GM23338 (cell line): ENCODE measurements at regions not wholly inside any gene's neighbourhood (a gene's known extent, or its start where the extent isn't known, plus 50 kb on each side); places are given as distances from the start of the nearest gene placed in this dataset.

Source experiments
- ATAC-seq: fragments of 200-7000 bp; cut with Tn5 transposase; 3 replicates; pipeline ENCODE4 v1.9.1; 2020
- DNase-seq: peaks from one replicate; pipeline ENCODE4 v3.0.0-alpha.2; 2015; ENCODE audit warnings: low spot score
- H2AFZ ChIP-seq: fragments of 200-600 bp; sonication (generic); 2 replicates; pipeline ENCODE4 v1.8.0; 2016; ENCODE audit warnings: antibody characterized with exemption, mild to moderate bottlenecking, moderate library complexity
- H3F3A ChIP-seq: fragments of 200-600 bp; sonication (generic); replicated peaks from 2 replicates; pipeline ENCODE4 v1.8.0; 2017; ENCODE audit warnings: antibody characterized with exemption, mixed run types, low read depth
- H3K27ac ChIP-seq: fragments of 200-600 bp; sonication (generic); 2 replicates; pipeline ENCODE4 v1.6.1; 2016; ENCODE audit warnings: low read depth
- H3K27me3 ChIP-seq: fragments of 200-600 bp; sonication (generic); 2 replicates; pipeline ENCODE4 v1.8.0; 2016; ENCODE audit warnings: mild to moderate bottlenecking, mixed run types, moderate library complexity; ENCODE audit not compliant: insufficient read depth
- H3K36me3 ChIP-seq: fragments of 200-600 bp; sonication (generic); 2 replicates; pipeline ENCODE4 v1.8.0; 2016; ENCODE audit warnings: mild to moderate bottlenecking; ENCODE audit not compliant: insufficient read depth
- H3K4me1 ChIP-seq: fragments of 200-600 bp; sonication (generic); 2 replicates; pipeline ENCODE4 v1.8.0; 2016; ENCODE audit warnings: mild to moderate bottlenecking, moderate library complexity; ENCODE audit not compliant: insufficient read depth
- H3K4me2 ChIP-seq: fragments of 200-600 bp; sonication (generic); 2 replicates; pipeline ENCODE4 v1.7.1; 2017; ENCODE audit warnings: mixed run types
- H3K4me3 ChIP-seq: fragments of 200-600 bp; sonication (generic); 2 replicates; pipeline ENCODE4 v1.6.1; 2016; ENCODE audit warnings: mixed run types
- H3K79me2 ChIP-seq: fragments of 200-600 bp; sonication (generic); replicated peaks from 2 replicates; pipeline ENCODE4 v1.8.0; 2017; ENCODE audit warnings: mild to moderate bottlenecking; ENCODE audit not compliant: insufficient read depth
- H3K9me2 ChIP-seq: fragments of 200-600 bp; sonication (generic); 2 replicates; pipeline ENCODE4 v1.8.0; 2017; ENCODE audit not compliant: insufficient read depth
- H4K20me1 ChIP-seq: fragments of 200-600 bp; sonication (generic); replicated peaks from 2 replicates; pipeline ENCODE4 v1.8.0; 2017; ENCODE audit warnings: mild to moderate bottlenecking; ENCODE audit not compliant: insufficient read depth
- H3K27ac Mint-ChIP-seq: 2 replicates; pipeline ENCODE4 v1.8.0; 2020; ENCODE audit warnings: inconsistent platforms, mild to moderate bottlenecking, moderate library complexity, mixed read lengths
- H3K27me3 Mint-ChIP-seq: 3 replicates; pipeline ENCODE4 v1.8.0; 2022; ENCODE audit warnings: low read depth, mild to moderate bottlenecking, moderate library complexity, mixed read lengths, inconsistent platforms; ENCODE audit not compliant: insufficient read depth, poor library complexity
- H3K36me3 Mint-ChIP-seq: 3 replicates; pipeline ENCODE4 v1.8.0; 2021; ENCODE audit warnings: low read depth, mild to moderate bottlenecking, inconsistent platforms, moderate library complexity, mixed read lengths
- H3K4me1 Mint-ChIP-seq: 3 replicates; pipeline ENCODE4 v1.8.0; 2020; ENCODE audit warnings: mild to moderate bottlenecking, inconsistent platforms, mixed read lengths
- H3K4me3 Mint-ChIP-seq: 3 replicates; pipeline ENCODE4 v1.8.0; 2021; ENCODE audit warnings: moderate library complexity, mild to moderate bottlenecking, inconsistent platforms, mixed read lengths
- H3K9me3 Mint-ChIP-seq: 3 replicates; pipeline ENCODE4 v1.8.0; 2020; ENCODE audit warnings: moderate library complexity, mild to moderate bottlenecking, inconsistent platforms, mixed read lengths
- CREB1 ChIP-seq: fragments of 250-450 bp; sonication (Bioruptor Pico); IDR thresholded peaks from 2 replicates; pipeline ENCODE4 v1.5.0; 2020; ENCODE audit warnings: low read depth, mild to moderate bottlenecking, moderate library complexity
- JUNB ChIP-seq: IDR thresholded peaks from one replicate; pipeline ENCODE4 v1.6.1; 2016; ENCODE audit warnings: antibody characterized with exemption; ENCODE audit not compliant: unreplicated experiment
- POLR2AphosphoS5 ChIP-seq: IDR thresholded peaks from 2 replicates; pipeline ENCODE4 v1.6.1; 2016; ENCODE audit warnings: antibody characterized with exemption, low read depth
- ZNF331 ChIP-seq: fragments of 250-450 bp; sonication (Bioruptor Pico); IDR thresholded peaks from 2 replicates; pipeline ENCODE4 v1.5.0; 2020; ENCODE audit warnings: low read depth, mild to moderate bottlenecking, moderate library complexity
- TF ChIP-seq, protein P1 (sequence below): fragments of 250-450 bp; sonication (Bioruptor Pico); IDR thresholded peaks from 2 replicates; pipeline ENCODE4 v1.5.0; 2020; ENCODE audit warnings: mild to moderate bottlenecking, moderate library complexity
- TF ChIP-seq, protein P2 (sequence below), 2 experiments: fragments of 200-600 bp in 1 of 2; sonication (generic) in 1 of 2; conservative IDR thresholded peaks; 2 replicates each; pipeline versions ENCODE4 v1.5.1 to v1.6.1; 2016 to 2017; ENCODE audit warnings: antibody characterized with exemption in 2 of 2, low read depth in 2 of 2, mild to moderate bottlenecking in 2 of 2, moderate library complexity in 1 of 2

DNA sequence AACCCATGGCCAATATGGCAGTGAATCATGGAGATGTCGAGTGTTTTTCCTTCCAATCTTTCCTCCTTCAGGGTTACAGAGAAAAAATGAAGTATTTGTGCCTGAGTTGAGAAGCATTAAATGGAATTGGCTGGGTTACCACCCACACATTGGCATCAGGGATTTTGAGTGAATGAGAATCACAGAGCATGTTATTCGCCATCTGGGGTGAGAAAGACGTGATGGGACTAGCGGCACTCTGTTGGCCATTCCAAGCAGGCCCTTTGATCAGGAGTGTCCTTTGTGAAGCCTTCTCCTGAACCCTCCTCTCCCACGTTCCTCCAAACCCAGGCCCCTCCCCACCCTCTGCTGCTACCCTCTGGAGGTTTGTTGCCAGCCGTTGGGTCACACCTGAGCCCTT is 84.2 kb upstream of the PCDH8 start (continued):
- TF ChIP-seq, protein P1, sequence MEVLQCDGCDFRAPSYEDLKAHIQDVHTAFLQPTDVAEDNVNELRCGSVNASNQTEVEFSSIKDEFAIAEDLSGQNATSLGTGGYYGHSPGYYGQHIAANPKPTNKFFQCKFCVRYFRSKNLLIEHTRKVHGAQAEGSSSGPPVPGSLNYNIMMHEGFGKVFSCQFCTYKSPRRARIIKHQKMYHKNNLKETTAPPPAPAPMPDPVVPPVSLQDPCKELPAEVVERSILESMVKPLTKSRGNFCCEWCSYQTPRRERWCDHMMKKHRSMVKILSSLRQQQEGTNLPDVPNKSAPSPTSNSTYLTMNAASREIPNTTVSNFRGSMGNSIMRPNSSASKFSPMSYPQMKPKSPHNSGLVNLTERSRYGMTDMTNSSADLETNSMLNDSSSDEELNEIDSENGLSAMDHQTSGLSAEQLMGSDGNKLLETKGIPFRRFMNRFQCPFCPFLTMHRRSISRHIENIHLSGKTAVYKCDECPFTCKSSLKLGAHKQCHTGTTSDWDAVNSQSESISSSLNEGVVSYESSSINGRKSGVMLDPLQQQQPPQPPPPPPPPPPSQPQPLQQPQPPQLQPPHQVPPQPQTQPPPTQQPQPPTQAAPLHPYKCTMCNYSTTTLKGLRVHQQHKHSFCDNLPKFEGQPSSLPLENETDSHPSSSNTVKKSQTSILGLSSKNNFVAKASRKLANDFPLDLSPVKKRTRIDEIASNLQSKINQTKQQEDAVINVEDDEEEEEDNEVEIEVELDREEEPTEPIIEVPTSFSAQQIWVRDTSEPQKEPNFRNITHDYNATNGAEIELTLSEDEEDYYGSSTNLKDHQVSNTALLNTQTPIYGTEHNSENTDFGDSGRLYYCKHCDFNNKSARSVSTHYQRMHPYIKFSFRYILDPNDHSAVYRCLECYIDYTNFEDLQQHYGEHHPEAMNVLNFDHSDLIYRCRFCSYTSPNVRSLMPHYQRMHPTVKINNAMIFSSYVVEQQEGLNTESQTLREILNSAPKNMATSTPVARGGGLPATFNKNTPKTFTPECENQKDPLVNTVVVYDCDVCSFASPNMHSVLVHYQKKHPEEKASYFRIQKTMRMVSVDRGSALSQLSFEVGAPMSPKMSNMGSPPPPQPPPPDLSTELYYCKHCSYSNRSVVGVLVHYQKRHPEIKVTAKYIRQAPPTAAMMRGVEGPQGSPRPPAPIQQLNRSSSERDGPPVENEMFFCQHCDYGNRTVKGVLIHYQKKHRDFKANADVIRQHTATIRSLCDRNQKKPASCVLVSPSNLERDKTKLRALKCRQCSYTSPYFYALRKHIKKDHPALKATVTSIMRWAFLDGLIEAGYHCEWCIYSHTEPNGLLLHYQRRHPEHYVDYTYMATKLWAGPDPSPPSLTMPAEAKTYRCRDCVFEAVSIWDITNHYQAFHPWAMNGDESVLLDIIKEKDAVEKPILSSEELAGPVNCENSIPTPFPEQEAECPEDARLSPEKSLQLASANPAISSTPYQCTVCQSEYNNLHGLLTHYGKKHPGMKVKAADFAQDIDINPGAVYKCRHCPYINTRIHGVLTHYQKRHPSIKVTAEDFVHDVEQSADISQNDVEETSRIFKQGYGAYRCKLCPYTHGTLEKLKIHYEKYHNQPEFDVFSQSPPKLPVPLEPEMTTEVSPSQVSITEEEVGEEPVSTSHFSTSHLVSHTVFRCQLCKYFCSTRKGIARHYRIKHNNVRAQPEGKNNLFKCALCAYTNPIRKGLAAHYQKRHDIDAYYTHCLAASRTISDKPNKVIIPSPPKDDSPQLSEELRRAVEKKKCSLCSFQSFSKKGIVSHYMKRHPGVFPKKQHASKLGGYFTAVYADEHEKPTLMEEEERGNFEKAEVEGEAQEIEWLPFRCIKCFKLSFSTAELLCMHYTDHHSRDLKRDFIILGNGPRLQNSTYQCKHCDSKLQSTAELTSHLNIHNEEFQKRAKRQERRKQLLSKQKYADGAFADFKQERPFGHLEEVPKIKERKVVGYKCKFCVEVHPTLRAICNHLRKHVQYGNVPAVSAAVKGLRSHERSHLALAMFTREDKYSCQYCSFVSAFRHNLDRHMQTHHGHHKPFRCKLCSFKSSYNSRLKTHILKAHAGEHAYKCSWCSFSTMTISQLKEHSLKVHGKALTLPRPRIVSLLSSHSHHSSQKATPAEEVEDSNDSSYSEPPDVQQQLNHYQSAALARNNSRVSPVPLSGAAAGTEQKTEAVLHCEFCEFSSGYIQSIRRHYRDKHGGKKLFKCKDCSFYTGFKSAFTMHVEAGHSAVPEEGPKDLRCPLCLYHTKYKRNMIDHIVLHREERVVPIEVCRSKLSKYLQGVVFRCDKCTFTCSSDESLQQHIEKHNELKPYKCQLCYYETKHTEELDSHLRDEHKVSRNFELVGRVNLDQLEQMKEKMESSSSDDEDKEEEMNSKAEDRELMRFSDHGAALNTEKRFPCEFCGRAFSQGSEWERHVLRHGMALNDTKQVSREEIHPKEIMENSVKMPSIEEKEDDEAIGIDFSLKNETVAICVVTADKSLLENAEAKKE, result no peak
- TF ChIP-seq POLR2AphosphoS5, result no peak
- no peak for TF ChIP-seq CREB1

DNA sequence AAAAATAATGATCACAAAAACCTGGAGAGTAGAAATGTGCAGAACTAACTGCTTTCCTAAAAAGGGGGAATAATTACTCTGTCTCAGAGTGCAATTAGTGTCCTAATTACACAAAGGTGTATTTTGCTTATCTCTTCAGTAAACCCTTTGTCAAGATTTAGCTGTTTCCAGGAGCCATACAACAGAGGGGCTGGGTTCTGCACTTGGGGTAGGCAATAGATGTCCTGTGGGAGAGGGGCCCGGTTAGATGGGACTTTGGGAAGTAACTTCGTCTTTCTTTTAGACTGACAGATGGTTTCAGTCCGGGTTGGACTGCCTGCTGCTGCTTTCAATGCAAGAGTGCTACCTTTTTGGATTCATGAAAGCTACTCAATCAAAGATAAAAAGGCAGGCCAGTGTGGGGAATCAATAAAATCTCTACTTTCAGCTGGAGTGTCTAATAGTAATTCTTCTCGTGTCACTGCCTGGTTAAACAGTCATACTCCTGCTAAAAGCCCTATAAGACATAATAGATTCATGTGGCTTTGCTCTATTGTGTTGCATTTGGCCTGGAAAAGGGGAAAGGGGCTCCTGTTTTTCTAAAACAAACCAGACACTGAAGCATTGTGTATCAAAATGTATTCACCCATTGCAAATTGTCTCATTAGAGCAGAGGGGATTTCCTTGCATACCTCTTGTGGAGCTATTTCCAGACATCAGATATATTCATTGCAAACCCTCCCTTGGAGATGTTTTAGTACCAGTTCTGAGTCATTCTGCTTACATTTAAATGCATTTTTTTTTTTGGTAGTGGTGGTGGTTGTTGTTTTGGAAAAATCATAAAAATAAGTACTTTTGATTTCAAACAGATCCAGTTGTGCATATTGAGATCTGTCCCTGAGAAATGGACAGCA is 83.3 kb upstream of the PCDH8 start:
- Histone ChIP-seq H3K27me3 (no peaks in the 10 kb centered on the region), H4K20me1 (no peaks in the 10 kb centered on the region), H3K4me3 (no peak overlapping the region), H2AFZ (0 out of 2 replicates have a peak overlapping the region, but pooled peaks have one; percentile 32), H3K4me1 (peaks cover 23% of the 10 kb centered on the region), H3K9me2 (peaks cover 22% of the 10 kb centered on the region), H3F3A (no peaks in the 10 kb centered on the region), H3K36me3 (no peaks in the 10 kb centered on the region), H3K4me2 (no peak overlapping the region), H3K27ac (no peak overlapping the region), H3K79me2 (no peaks in the 10 kb centered on the region)
- no peak overlapping the region for H3K4me3 Mint-ChIP-seq
- DNase-seq (no peak), ATAC-seq (no peak)
- H3K9me3 Mint-ChIP-seq, result no peaks in the 10 kb centered on the region; the same call in 2 of the 3 replicates
- no peaks in the 10 kb centered on the region; the same call in 2 of the 3 replicates for H3K36me3 Mint-ChIP-seq
- peaks cover 4% of the 10 kb centered on the region for H3K27me3 Mint-ChIP-seq
- peaks cover 40% of the 10 kb centered on the region for H3K4me1 Mint-ChIP-seq
- no peak overlapping the region for H3K27ac Mint-ChIP-seq
- TF ChIP-seq CREB1 (no peak), POLR2AphosphoS5 (no peak), JUNB (no peak), ZNF331 (no peak)
- TF ChIP-seq, protein P1, result no peak
- TF ChIP-seq, protein P2, sequence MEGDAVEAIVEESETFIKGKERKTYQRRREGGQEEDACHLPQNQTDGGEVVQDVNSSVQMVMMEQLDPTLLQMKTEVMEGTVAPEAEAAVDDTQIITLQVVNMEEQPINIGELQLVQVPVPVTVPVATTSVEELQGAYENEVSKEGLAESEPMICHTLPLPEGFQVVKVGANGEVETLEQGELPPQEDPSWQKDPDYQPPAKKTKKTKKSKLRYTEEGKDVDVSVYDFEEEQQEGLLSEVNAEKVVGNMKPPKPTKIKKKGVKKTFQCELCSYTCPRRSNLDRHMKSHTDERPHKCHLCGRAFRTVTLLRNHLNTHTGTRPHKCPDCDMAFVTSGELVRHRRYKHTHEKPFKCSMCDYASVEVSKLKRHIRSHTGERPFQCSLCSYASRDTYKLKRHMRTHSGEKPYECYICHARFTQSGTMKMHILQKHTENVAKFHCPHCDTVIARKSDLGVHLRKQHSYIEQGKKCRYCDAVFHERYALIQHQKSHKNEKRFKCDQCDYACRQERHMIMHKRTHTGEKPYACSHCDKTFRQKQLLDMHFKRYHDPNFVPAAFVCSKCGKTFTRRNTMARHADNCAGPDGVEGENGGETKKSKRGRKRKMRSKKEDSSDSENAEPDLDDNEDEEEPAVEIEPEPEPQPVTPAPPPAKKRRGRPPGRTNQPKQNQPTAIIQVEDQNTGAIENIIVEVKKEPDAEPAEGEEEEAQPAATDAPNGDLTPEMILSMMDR (conservative IDR thresholded peaks at IDR 0.05; ENCODE audit: low read depth in 2 of 2), result no peak
